Retinal pigment epithelial cell (primary cell): ENCODE measurements at regions not wholly inside any gene's neighbourhood (a gene's known extent, or its start where the extent isn't known, plus 50 kb on each side); places are given as distances from the start of the nearest gene placed in this dataset.

ENCODE experiments used
- DNase-seq: peaks from one replicate; pipeline ENCODE4 v3.0.0-alpha.2; 2010; ENCODE audit warnings: low read depth
- H3K4me3 ChIP-seq: 2 replicates; pipeline ENCODE4 v1.5.1; 2011; ENCODE audit warnings: mild to moderate bottlenecking, low read length, control low read depth, moderate library complexity
- TF ChIP-seq, protein P1 (sequence below): conservative IDR thresholded peaks from 2 replicates; pipeline ENCODE4 v1.5.1; 2011; ENCODE audit warnings: low read depth, low read length, control low read depth, inconsistent platforms

DNA sequence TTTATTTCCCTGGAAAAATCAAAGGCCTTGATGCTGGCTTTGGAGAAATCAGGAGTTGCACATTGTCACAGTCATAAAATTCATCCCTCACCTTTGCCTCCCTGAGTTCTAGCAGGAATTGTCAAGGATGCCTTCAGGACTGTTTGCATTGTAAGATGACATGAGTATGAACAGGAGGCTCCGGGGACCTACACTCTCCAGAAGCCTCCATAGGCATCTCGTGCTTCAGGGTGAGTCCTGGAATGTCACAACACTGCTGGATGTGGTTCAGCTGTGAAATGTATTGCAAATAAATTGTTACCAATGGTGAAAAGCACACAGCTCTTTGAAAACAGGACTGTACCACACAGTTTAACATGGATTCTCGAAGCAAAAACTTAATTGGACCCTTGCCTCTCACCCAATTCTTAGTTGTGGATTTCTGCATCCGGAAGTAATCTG, 535.4 kb upstream of the C16orf82 start:
- H3K4me3 ChIP-seq, result no peak overlapping the region
- no peak for DNase-seq
- TF ChIP-seq, protein P1, sequence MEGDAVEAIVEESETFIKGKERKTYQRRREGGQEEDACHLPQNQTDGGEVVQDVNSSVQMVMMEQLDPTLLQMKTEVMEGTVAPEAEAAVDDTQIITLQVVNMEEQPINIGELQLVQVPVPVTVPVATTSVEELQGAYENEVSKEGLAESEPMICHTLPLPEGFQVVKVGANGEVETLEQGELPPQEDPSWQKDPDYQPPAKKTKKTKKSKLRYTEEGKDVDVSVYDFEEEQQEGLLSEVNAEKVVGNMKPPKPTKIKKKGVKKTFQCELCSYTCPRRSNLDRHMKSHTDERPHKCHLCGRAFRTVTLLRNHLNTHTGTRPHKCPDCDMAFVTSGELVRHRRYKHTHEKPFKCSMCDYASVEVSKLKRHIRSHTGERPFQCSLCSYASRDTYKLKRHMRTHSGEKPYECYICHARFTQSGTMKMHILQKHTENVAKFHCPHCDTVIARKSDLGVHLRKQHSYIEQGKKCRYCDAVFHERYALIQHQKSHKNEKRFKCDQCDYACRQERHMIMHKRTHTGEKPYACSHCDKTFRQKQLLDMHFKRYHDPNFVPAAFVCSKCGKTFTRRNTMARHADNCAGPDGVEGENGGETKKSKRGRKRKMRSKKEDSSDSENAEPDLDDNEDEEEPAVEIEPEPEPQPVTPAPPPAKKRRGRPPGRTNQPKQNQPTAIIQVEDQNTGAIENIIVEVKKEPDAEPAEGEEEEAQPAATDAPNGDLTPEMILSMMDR, result no peak

DNA sequence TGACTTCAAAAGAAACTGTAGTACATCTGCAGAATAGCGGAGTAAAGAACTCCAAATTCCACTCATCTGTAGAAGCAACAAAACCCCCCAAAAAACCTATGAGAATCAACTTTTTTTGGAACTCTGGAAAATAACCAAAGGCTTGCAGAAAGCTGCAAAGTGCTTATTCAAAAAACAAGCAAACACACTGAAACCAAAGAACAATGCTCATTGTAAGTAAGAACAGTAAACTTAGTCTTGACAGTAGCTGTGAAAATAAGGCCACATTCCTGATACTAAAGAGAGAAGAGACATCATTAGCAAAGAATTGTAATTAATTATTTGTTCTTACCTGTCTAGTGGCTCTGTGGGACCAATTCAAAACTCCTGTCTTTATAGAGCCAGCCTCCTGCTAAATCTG, 534.3 kb upstream of the C16orf82 start:
- no peak for DNase-seq
- no peak overlapping the region for H3K4me3 ChIP-seq
- TF ChIP-seq, protein P1, result no peak

- DNase-seq, result no peak
- no peak overlapping the region for H3K4me3 ChIP-seq
- TF ChIP-seq, protein P1, result no peak
These were observed 524.5 kb upstream of the C16orf82 start for GRCh38 chr16:26542198-26542597.

DNA sequence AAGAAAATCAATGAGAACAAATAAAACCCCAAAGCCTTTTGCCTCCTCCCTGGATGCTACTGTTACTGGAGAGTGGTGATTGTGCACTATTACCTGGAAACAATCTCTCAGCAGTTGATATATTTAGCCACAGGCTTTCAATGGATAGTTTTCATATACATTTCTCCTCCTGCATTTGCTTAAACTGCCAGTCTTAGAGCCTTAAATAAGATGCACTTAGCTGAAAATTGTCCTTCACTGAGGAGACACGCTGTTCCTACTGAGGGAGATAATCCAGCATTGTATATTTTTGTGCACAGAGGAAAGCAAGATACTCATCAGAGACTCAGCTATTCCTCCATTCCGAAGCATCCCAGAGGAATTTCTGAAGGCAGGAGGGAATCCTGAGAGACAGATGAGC, 520.2 kb upstream of the C16orf82 start:
- TF ChIP-seq, protein P1, result no peak
- DNase-seq, result no peak
- no peak overlapping the region for H3K4me3 ChIP-seq

GRCh38 chr16:26547681-26548080, 519.0 kb upstream of the C16orf82 start:
- DNase-seq, result no peak
- TF ChIP-seq, protein P1, result no peak

DNA sequence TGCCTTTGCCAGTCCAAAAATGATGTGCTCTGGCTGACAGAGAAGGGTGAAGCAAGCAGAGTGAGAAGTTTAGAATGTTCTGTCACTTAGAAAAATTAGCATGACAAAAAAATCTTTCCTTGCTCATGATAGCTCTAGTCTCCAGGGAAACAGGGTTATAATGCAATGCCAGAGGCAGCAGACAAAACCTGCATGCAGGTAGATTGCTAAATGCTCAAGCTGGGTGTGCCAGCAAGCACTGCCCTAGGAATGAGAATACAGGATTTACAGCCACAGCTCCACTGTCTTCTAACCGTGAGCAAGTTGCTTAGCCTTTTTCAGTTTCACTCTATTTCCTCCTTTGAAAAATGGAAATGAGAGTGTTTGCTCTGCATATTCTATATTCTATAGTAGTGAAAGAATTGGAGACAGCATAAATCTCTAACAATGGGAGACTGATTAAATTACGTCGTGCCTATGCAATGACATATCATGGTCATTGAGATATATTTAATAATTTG, 516.6 kb upstream of the C16orf82 start:
- no peak for DNase-seq
- no peak overlapping the region for H3K4me3 ChIP-seq

More at GRCh38 chr16:26547681-26548080, 519.0 kb upstream of the C16orf82 start:
- no peak overlapping the region for H3K4me3 ChIP-seq

DNA sequence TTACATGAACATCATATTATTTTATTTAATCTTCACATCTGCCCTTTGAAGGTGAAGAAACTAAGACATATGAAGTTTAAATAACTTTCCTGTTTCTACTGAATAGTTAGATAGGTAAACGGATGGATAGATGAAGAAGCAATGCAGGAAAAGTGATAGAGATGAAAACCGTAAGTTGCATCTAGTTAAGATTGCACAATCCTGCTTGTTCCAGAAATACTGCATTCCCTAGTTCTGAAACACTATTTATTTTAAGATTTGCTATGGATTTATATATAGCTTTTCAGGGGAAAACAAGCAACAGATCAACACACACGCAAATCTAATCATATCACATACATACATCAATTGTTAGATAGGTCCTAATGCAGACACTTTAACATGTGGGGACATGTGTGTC, 512.7 kb upstream of the C16orf82 start:
- no peak overlapping the region for H3K4me3 ChIP-seq
- DNase-seq, result no peak
- TF ChIP-seq, protein P1, result no peak

More for the DNA sequence above, 516.6 kb upstream of the C16orf82 start:
- TF ChIP-seq, protein P1, result no peak
